ENCODE measurements at regions not wholly inside any gene's neighbourhood (a gene's known extent, or its start where the extent isn't known, plus 50 kb on each side); places are given as distances from the start of the nearest gene placed in this dataset.

- TF ChIP-seq POLR2AphosphoS5 (IDR thresholded peaks at IDR 0.05; ENCODE audit: low read depth, low read length) (no peak), FOXP2 (optimal IDR thresholded peaks at IDR 0.05; ENCODE audit: borderline replicate concordance, extremely low read depth, extremely low read length, insufficient read depth) (no peak), TAF1 (IDR thresholded peaks at IDR 0.05; ENCODE audit: borderline replicate concordance, insufficient read depth, low read length) (no peak), SIN3A (IDR thresholded peaks at IDR 0.05; ENCODE audit: borderline replicate concordance, insufficient read depth, low read length) (no peak), REST (IDR thresholded peaks at IDR 0.05; ENCODE audit: insufficient read depth in 1 of 2, low read depth in 2 of 2, low read length in 2 of 2) (no peak)
Observed at GRCh38 chr17:21530841-21531240, 154.7 kb downstream of the KCNJ12 start.

GRCh38 chr17:21532763-21533385 is 156.7 kb downstream of the KCNJ12 start:
- TF ChIP-seq REST (IDR thresholded peaks at IDR 0.05; ENCODE audit: insufficient read depth in 1 of 2, low read depth in 2 of 2, low read length in 2 of 2) (no peak), FOXP2 (optimal IDR thresholded peaks at IDR 0.05; ENCODE audit: borderline replicate concordance, extremely low read depth, extremely low read length, insufficient read depth) (no peak), POLR2AphosphoS5 (IDR thresholded peaks at IDR 0.05; ENCODE audit: low read depth, low read length) (no peak), SIN3A (IDR thresholded peaks at IDR 0.05; ENCODE audit: borderline replicate concordance, insufficient read depth, low read length) (no peak), TAF1 (IDR thresholded peaks at IDR 0.05; ENCODE audit: borderline replicate concordance, insufficient read depth, low read length) (no peak)

GRCh38 chr17:21535686-21536375 is 156.5 kb upstream of the KCNJ18 start:
- TF ChIP-seq POLR2AphosphoS5 (IDR thresholded peaks at IDR 0.05; ENCODE audit: low read depth, low read length) (no peak), REST (IDR thresholded peaks at IDR 0.05; ENCODE audit: insufficient read depth in 1 of 2, low read depth in 2 of 2, low read length in 2 of 2) (no peak), SIN3A (IDR thresholded peaks at IDR 0.05; ENCODE audit: borderline replicate concordance, insufficient read depth, low read length) (no peak), FOXP2 (optimal IDR thresholded peaks at IDR 0.05; ENCODE audit: borderline replicate concordance, extremely low read depth, extremely low read length, insufficient read depth) (no peak), TAF1 (IDR thresholded peaks at IDR 0.05; ENCODE audit: borderline replicate concordance, insufficient read depth, low read length) (no peak)

- TF ChIP-seq POLR2AphosphoS5 (IDR thresholded peaks at IDR 0.05; ENCODE audit: low read depth, low read length): no peak
- TF ChIP-seq REST (IDR thresholded peaks at IDR 0.05; ENCODE audit: insufficient read depth in 1 of 2, low read depth in 2 of 2, low read length in 2 of 2): no peak
- no peak for TF ChIP-seq FOXP2 (optimal IDR thresholded peaks at IDR 0.05; ENCODE audit: borderline replicate concordance, extremely low read depth, extremely low read length, insufficient read depth)
- no peak for TF ChIP-seq SIN3A (IDR thresholded peaks at IDR 0.05; ENCODE audit: borderline replicate concordance, insufficient read depth, low read length)
- TF ChIP-seq TAF1 (IDR thresholded peaks at IDR 0.05; ENCODE audit: borderline replicate concordance, insufficient read depth, low read length): no peak
Observed at GRCh38 chr17:21537302-21537701, 155.0 kb upstream of the KCNJ18 start.
